Thyroid gland (tissue), 4 donors: ENCODE measurements at regions not wholly inside any gene's neighbourhood (a gene's known extent, or its start where the extent isn't known, plus 50 kb on each side); places are given as distances from the start of the nearest gene placed in this dataset.

Source experiments
- POLR2A ChIP-seq, 2 donors: fragments of 450-650 bp; IDR thresholded peaks; one replicate each; pipeline ENCODE4 v1.6.1; 2017; ENCODE audit warnings: antibody characterized with exemption in 2 of 2, mild to moderate bottlenecking in 2 of 2, moderate library complexity in 1 of 2
- TF ChIP-seq, protein P1 (sequence below), 6 experiments: fragments of 200-600 bp in 3 of 6; fragments of 450-650 bp in 3 of 6; sonication (generic) in 3 of 6; IDR thresholded peaks; one replicate each; pipeline ENCODE4 v1.5.1; 2016 to 2019; ENCODE audit warnings: antibody characterized with exemption in 6 of 6, mild to moderate bottlenecking in 2 of 6, inconsistent platforms in 1 of 6, moderate library complexity in 1 of 6

DNA sequence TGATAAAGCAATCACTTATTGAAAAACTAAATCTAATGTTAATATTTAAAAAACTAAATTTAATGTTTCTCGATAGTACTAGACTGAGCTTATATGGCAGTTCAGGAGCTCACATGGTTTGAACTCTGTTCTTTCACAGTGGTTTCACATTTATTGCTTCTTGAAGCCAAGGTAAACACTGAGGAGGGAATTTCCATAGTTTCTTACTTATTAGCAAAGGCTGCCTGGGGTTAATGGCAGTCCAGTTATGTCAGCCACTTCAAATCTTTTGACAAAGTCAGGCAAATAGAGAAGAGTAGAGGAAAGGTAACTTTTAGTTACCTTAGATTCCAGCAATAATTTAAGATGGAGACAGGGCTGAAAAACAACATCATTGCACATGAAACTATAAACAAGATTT is 831.5 kb downstream of the ROBO2 start:
- TF ChIP-seq, protein P1, sequence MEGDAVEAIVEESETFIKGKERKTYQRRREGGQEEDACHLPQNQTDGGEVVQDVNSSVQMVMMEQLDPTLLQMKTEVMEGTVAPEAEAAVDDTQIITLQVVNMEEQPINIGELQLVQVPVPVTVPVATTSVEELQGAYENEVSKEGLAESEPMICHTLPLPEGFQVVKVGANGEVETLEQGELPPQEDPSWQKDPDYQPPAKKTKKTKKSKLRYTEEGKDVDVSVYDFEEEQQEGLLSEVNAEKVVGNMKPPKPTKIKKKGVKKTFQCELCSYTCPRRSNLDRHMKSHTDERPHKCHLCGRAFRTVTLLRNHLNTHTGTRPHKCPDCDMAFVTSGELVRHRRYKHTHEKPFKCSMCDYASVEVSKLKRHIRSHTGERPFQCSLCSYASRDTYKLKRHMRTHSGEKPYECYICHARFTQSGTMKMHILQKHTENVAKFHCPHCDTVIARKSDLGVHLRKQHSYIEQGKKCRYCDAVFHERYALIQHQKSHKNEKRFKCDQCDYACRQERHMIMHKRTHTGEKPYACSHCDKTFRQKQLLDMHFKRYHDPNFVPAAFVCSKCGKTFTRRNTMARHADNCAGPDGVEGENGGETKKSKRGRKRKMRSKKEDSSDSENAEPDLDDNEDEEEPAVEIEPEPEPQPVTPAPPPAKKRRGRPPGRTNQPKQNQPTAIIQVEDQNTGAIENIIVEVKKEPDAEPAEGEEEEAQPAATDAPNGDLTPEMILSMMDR (IDR thresholded peaks at IDR 0.05) = no peak
- no peak for TF ChIP-seq POLR2A (IDR thresholded peaks at IDR 0.05)
